Adrenal gland (tissue), 9 donors: ENCODE measurements at regions not wholly inside any gene's neighbourhood (a gene's known extent, or its start where the extent isn't known, plus 50 kb on each side); places are given as distances from the start of the nearest gene placed in this dataset.

Experiments used
- DNase-seq, 7 donors: peaks; one replicate each; pipeline ENCODE4 v3.0.0-alpha.2; 2019 to 2020
- H3K27ac ChIP-seq, 5 donors: fragments of 200-600 bp; sonication (generic) in 4 of 5; 1 replicate in 3 of 5; 2 replicates in 2 of 5; pipeline versions ENCODE4 v1.5.1 to v1.8.0; 2016 to 2020; ENCODE audit warnings: mild to moderate bottlenecking in 1 of 5
- H3K27me3 ChIP-seq: fragments of 200-600 bp; 2 replicates; pipeline ENCODE4 v1.8.0; 2021
- H3K36me3 ChIP-seq, 2 donors: fragments of 200-600 bp; replicated peaks in 1 of 2; 1 replicate in 1 of 2; 2 replicates in 1 of 2; pipeline versions ENCODE4 v1.5.1 to v1.8.0; 2018 to 2022
- H3K4me1 ChIP-seq, 2 donors: fragments of 200-600 bp; replicated peaks in 1 of 2; 1 replicate in 1 of 2; 2 replicates in 1 of 2; pipeline versions ENCODE4 v1.5.1 to v1.8.0; 2018 to 2021
- H3K4me3 ChIP-seq, 4 donors: fragments of 200-600 bp; sonication (generic) in 3 of 4; one replicate each; pipeline ENCODE4 v1.5.1; 2016 to 2018
- H3K9me3 ChIP-seq, 3 donors: fragments of 200-600 bp; sonication (generic) in 1 of 3; replicated peaks in 1 of 3; 1 replicate in 2 of 3; 2 replicates in 1 of 3; pipeline versions ENCODE4 v1.5.1 to v1.8.0; 2016 to 2021
- CTCF ChIP-seq, 6 experiments: fragments of 450-650 bp in 4 of 6; fragments of 200-600 bp in 2 of 6; sonication (generic) in 1 of 6; IDR thresholded peaks; 1 replicate in 5 of 6; 2 replicates in 1 of 6; pipeline versions ENCODE4 v1.5.1 to v1.8.0; 2016 to 2021; ENCODE audit warnings: antibody characterized with exemption in 6 of 6, mild to moderate bottlenecking in 2 of 6, moderate library complexity in 1 of 6
- POLR2A ChIP-seq, 2 donors: fragments of 450-650 bp; IDR thresholded peaks; one replicate each; pipeline ENCODE4 v1.6.1; 2017; ENCODE audit warnings: antibody characterized with exemption in 2 of 2, mild to moderate bottlenecking in 2 of 2, moderate library complexity in 1 of 2
- WGBS, 4 donors: extraction: QIAGEN DNeasy Blood & Tissue Kit in 2 of 4; methylation state at CpG; one replicate each; pipeline versions ENCODE4 v1.1.5 to v1.1.7; 2013 to 2017; 5-methylcytosine and 5-hydroxymethylcytosine counted together
- intact Hi-C, 2 donors: fragments of 100-400 bp; cut with DNase I; formaldehyde crosslinking; loops; one replicate each; pipeline versions ENCODE4 v1.14.1 to v1.15.0; 2022 to 2023
- donor health status: healthy with polysubstance abuse.
- donor health status: Bipolar disorder and iron deficiency.
- donor health status: DM: yes; HTN: yes; CAD: no.
- donor health status: DM: no; HTN: no; CAD: no.
- donor health status: DM: no; HTN: no; CAD: no.

DNA sequence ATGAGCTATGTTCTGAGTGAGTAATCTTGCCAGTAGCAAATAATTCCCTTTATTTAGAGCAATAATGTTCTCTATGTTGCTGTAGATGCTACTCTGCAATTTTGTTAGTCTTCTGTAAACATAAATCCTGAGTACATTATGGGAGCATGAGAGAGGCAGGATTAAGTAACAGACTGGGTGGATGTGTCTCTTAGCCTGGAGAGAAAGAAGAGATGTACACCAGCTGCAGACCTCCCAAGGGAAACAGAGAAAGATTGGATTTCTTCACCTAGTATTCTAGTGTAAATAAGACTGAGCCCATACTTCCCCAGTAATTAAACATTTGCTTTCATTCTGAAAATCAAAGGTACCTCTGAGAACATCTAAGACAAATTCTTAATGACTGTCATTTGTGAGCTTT is 564.0 kb downstream of the TRHDE start:
- TF ChIP-seq CTCF (IDR thresholded peaks at IDR 0.05) (no peak), POLR2A (IDR thresholded peaks at IDR 0.05) (no peak)
- no peak for DNase-seq
- intact Hi-C loops, result no loop called here
- no peaks in the 10 kb centered on the region for H3K4me1 ChIP-seq
- H3K27ac ChIP-seq, result no peak overlapping the region
- H3K4me3 ChIP-seq, result no peak overlapping the region
- H3K9me3 ChIP-seq, result no peaks in the 10 kb centered on the region
- H3K36me3 ChIP-seq, result no peaks in the 10 kb centered on the region
- H3K27me3 ChIP-seq, result no peaks in the 10 kb centered on the region

GRCh38 chr12:72839696-72840095 is 567.5 kb downstream of the TRHDE start:
- H3K27me3 ChIP-seq, result no peaks in the 10 kb centered on the region
- no peak overlapping the region for H3K27ac ChIP-seq
- no peak overlapping the region for H3K4me3 ChIP-seq
- no peak for TF ChIP-seq POLR2A (IDR thresholded peaks at IDR 0.05)
- TF ChIP-seq CTCF (IDR thresholded peaks at IDR 0.05), result no peak
- 0 to 63% (median 41%) methylated on average over 1 of the region's 1 CpG for WGBS, 4 donors
- H3K9me3 ChIP-seq, result no peaks in the 10 kb centered on the region
- no peaks in the 10 kb centered on the region for H3K4me1 ChIP-seq
- H3K36me3 ChIP-seq, result no peaks in the 10 kb centered on the region
- no peak for DNase-seq
- intact Hi-C loops, result no loop called here

DNA sequence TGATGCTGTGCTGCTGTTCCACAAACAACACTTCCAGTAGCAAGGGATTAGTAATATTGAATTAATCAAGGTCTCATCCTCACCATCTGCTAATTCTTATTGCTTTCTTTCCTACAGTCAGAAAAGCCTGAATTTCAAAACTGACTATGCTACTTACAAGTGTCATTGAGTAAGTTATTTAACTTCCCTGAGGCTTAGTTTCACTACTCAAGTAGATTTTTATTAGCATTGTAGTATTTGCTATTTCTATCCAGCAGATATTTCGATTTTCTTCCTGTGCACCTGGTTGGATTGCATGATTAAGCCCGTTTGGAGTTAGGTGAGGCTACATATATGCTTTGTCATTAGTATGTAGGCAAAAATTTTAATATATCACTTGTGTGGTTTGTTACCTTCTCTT is 591.5 kb downstream of the TRHDE start:
- H3K9me3 ChIP-seq, result no peaks in the 10 kb centered on the region
- TF ChIP-seq POLR2A (IDR thresholded peaks at IDR 0.05), result no peak
- no peak for TF ChIP-seq CTCF (IDR thresholded peaks at IDR 0.05)
- intact Hi-C loops, result no loop called here

GRCh38 chr12:72865921-72866320 is 593.8 kb downstream of the TRHDE start:
- WGBS, 4 donors, result 74 to 90% (median 80%) methylated on average over 2 of the region's 2 CpGs
- DNase-seq, result no peak
- H3K4me3 ChIP-seq, result no peak overlapping the region
- intact Hi-C loops, result no loop called here
- TF ChIP-seq POLR2A (IDR thresholded peaks at IDR 0.05), result no peak
- TF ChIP-seq CTCF (IDR thresholded peaks at IDR 0.05), result no peak
- no peaks in the 10 kb centered on the region for H3K9me3 ChIP-seq
- no peaks in the 10 kb centered on the region for H3K36me3 ChIP-seq
- H3K27ac ChIP-seq, result no peak overlapping the region
- no peaks in the 10 kb centered on the region for H3K4me1 ChIP-seq
- H3K27me3 ChIP-seq, result no peaks in the 10 kb centered on the region

More for the DNA sequence above, 591.5 kb downstream of the TRHDE start:
- no peaks in the 10 kb centered on the region for H3K36me3 ChIP-seq
- H3K27me3 ChIP-seq, result no peaks in the 10 kb centered on the region
- no peak overlapping the region for H3K4me3 ChIP-seq
- H3K27ac ChIP-seq, result no peak overlapping the region
- H3K4me1 ChIP-seq, result no peaks in the 10 kb centered on the region
- 34 to 56% (median 48%) methylated on average over 2 of the region's 2 CpGs for WGBS, 4 donors
- DNase-seq, result no peak
